ENCODE measurements at regions not wholly inside any gene's neighbourhood (a gene's known extent, or its start where the extent isn't known, plus 50 kb on each side); places are given as distances from the start of the nearest gene placed in this dataset.
A peak's percentile ranks its signal among the peaks of the same experiment; 100 is the strongest.

GRCh38 chr13:107865318-107865575 is 350.1 kb downstream of the LIG4 start:
- H3K9me3 ChIP-seq (ENCODE audit: control insufficient read depth in 4 of 4, insufficient read depth in 3 of 4, low read length in 3 of 4), result no peaks in the 10 kb centered on the region
- no peak for TF ChIP-seq CTCF (IDR thresholded peaks at IDR 0.05; ENCODE audit: control extremely low read depth, extremely low read depth)
- peaks cover 0 to 27% (median 3%) of the 10 kb centered on the region in 3 donors for H3K27me3 ChIP-seq (ENCODE audit: control insufficient read depth in 3 of 3, insufficient read depth in 3 of 3, low read length in 2 of 3)

GRCh38 chr13:107864543-107865317 is 350.6 kb downstream of the LIG4 start:
- Histone ChIP-seq H3K4me3 (no peak overlapping the region), H3K27me3 (ENCODE audit: control insufficient read depth in 3 of 3, insufficient read depth in 3 of 3, low read length in 2 of 3) (peaks cover 0 to 21% (median 3%) of the 10 kb centered on the region in 3 donors), H3K9ac (ENCODE audit: insufficient read depth in 1 of 2, low read length in 2 of 2) (no peak overlapping the region), H3K4me1 (ENCODE audit: control insufficient read depth in 5 of 5, insufficient read depth in 5 of 5, low read length in 5 of 5) (peaks cover 0 to 21% (median 0%) of the 10 kb centered on the region in 5 donors), H3K36me3 (ENCODE audit: control insufficient read depth in 4 of 4, insufficient read depth in 4 of 4, low read length in 4 of 4) (no peaks in the 10 kb centered on the region), H3K27ac (ENCODE audit: low read depth in 1 of 2, low read length in 1 of 2) (no peak overlapping the region), H3K9me3 (ENCODE audit: control insufficient read depth in 4 of 4, insufficient read depth in 3 of 4, low read length in 3 of 4) (no peaks in the 10 kb centered on the region)
- 23 to 24% methylated on average over 10 of the region's 10 CpGs for WGBS, 2 donors
- DNase-seq (peak; percentile 67 to 94 (median 90)), ATAC-seq (ENCODE audit: insufficient read depth, low FRiP score) (no peak)
- no peak for TF ChIP-seq CTCF (IDR thresholded peaks at IDR 0.05; ENCODE audit: control extremely low read depth, extremely low read depth)

More at GRCh38 chr13:107865318-107865575, 350.1 kb downstream of the LIG4 start:
- 13 to 23% methylated on average over 2 of the region's 2 CpGs for WGBS, 2 donors
- Histone ChIP-seq H3K36me3 (ENCODE audit: control insufficient read depth in 4 of 4, insufficient read depth in 4 of 4, low read length in 4 of 4) (no peaks in the 10 kb centered on the region), H3K4me1 (ENCODE audit: control insufficient read depth in 5 of 5, insufficient read depth in 5 of 5, low read length in 5 of 5) (peaks cover 0 to 21% (median 0%) of the 10 kb centered on the region in 5 donors), H3K4me3 (no peak overlapping the region), H3K27ac (ENCODE audit: low read depth in 1 of 2, low read length in 1 of 2) (no peak overlapping the region), H3K9ac (ENCODE audit: insufficient read depth in 1 of 2, low read length in 2 of 2) (no peak overlapping the region)
- ATAC-seq (ENCODE audit: insufficient read depth, low FRiP score) (no peak), DNase-seq (peak in 1 of 3 donors; percentile 27)

GRCh38 chr13:107860284-107860683 is 355.1 kb downstream of the LIG4 start:
- Histone ChIP-seq H3K4me3 (no peak overlapping the region), H3K9me3 (ENCODE audit: control insufficient read depth in 4 of 4, insufficient read depth in 3 of 4, low read length in 3 of 4) (no peaks in the 10 kb centered on the region), H3K4me1 (ENCODE audit: control insufficient read depth in 5 of 5, insufficient read depth in 5 of 5, low read length in 5 of 5) (peaks cover 0 to 6% (median 0%) of the 10 kb centered on the region in 5 donors), H3K27me3 (ENCODE audit: control insufficient read depth in 3 of 3, insufficient read depth in 3 of 3, low read length in 2 of 3) (peaks cover 0 to 5% (median 3%) of the 10 kb centered on the region in 3 donors), H3K36me3 (ENCODE audit: control insufficient read depth in 4 of 4, insufficient read depth in 4 of 4, low read length in 4 of 4) (no peaks in the 10 kb centered on the region), H3K27ac (ENCODE audit: low read depth in 1 of 2, low read length in 1 of 2) (no peak overlapping the region), H3K9ac (ENCODE audit: insufficient read depth in 1 of 2, low read length in 2 of 2) (no peak overlapping the region)
- ATAC-seq (ENCODE audit: insufficient read depth, low FRiP score) (no peak), DNase-seq (no peak)
- WGBS, 2 donors, result 91 to 95% methylated on average over 3 of the region's 3 CpGs
- TF ChIP-seq CTCF (IDR thresholded peaks at IDR 0.05; ENCODE audit: control extremely low read depth, extremely low read depth), result no peak

- Histone ChIP-seq H3K4me3 (no peak overlapping the region), H3K4me1 (ENCODE audit: control insufficient read depth in 5 of 5, insufficient read depth in 5 of 5, low read length in 5 of 5) (no peaks in the 10 kb centered on the region), H3K9ac (ENCODE audit: insufficient read depth in 1 of 2, low read length in 2 of 2) (no peak overlapping the region), H3K36me3 (ENCODE audit: control insufficient read depth in 4 of 4, insufficient read depth in 4 of 4, low read length in 4 of 4) (no peaks in the 10 kb centered on the region), H3K9me3 (ENCODE audit: control insufficient read depth in 4 of 4, insufficient read depth in 3 of 4, low read length in 3 of 4) (no peaks in the 10 kb centered on the region), H3K27ac (ENCODE audit: low read depth in 1 of 2, low read length in 1 of 2) (no peak overlapping the region), H3K27me3 (ENCODE audit: control insufficient read depth in 3 of 3, insufficient read depth in 3 of 3, low read length in 2 of 3) (no peaks in the 10 kb centered on the region)
- DNase-seq (no peak), ATAC-seq (ENCODE audit: insufficient read depth, low FRiP score) (no peak)
- 78 to 85% methylated on average over 4 of the region's 4 CpGs for WGBS, 2 donors
- no peak for TF ChIP-seq CTCF (IDR thresholded peaks at IDR 0.05; ENCODE audit: control extremely low read depth, extremely low read depth)
Observed at GRCh38 chr13:107854880-107855279, 360.5 kb downstream of the LIG4 start.

Measured in lung (tissue), 11 donors.